ENCODE measurements at regions not wholly inside any gene's neighbourhood (a gene's known extent, or its start where the extent isn't known, plus 50 kb on each side); places are given as distances from the start of the nearest gene placed in this dataset.

DNA sequence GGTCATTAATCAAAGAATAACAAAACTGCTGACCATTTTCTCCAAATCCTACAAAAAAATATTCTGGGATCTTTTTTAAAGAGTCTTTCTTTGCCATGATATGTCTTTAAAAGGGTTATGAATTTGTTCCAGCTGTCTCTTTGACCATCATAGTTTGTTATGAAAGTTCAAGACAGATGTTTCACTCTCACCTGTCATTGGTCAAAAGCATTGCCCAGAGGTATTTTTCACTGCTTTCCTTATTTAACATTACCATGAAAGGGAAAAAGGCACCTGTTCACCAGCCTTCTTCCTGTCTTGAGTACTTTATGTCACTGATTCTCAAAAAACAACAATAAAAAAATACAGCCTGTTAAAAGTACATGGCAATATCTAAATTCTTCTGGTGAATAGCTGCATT is 643.8 kb downstream of the FAT4 start:
- Histone ChIP-seq H3K36me3 (no peaks in the 10 kb centered on the region), H3K27ac (no peak overlapping the region), H3K9me3 (ENCODE audit: severe bottlenecking) (no peaks in the 10 kb centered on the region), H3K4me3 (ENCODE audit: low read depth, low read length) (no peak overlapping the region), H3K27me3 (ENCODE audit: insufficient read depth, low read depth, severe bottlenecking) (no peaks in the 10 kb centered on the region)
- TF ChIP-seq, protein P1, sequence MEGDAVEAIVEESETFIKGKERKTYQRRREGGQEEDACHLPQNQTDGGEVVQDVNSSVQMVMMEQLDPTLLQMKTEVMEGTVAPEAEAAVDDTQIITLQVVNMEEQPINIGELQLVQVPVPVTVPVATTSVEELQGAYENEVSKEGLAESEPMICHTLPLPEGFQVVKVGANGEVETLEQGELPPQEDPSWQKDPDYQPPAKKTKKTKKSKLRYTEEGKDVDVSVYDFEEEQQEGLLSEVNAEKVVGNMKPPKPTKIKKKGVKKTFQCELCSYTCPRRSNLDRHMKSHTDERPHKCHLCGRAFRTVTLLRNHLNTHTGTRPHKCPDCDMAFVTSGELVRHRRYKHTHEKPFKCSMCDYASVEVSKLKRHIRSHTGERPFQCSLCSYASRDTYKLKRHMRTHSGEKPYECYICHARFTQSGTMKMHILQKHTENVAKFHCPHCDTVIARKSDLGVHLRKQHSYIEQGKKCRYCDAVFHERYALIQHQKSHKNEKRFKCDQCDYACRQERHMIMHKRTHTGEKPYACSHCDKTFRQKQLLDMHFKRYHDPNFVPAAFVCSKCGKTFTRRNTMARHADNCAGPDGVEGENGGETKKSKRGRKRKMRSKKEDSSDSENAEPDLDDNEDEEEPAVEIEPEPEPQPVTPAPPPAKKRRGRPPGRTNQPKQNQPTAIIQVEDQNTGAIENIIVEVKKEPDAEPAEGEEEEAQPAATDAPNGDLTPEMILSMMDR (IDR thresholded peaks at IDR 0.05; ENCODE audit: low read depth, low read length): no peak
- no peak for DNase-seq

DNA sequence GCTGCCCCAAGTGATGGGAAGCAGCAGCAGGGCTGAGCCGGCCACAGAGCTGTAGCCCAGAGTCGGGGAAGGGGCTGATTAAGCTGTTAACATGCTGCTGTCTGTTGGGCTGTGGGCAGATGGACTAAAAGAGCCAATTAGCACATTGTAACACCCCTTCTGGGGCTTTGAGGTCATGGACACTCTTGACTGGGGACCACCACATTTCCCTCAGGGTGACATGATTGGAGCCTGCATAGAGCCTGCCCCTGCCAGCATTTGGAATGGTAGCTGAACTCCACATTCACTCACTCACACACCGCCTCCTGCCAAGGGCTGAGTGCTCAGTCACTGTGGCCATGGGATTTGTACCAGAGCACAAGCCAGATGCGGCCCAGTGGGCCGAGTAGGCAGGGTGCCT is 646.9 kb downstream of the FAT4 start:
- DNase-seq: no peak
- TF ChIP-seq, protein P1 (IDR thresholded peaks at IDR 0.05; ENCODE audit: low read depth, low read length): no peak

GRCh38 chr4:125975861-125976397 is 661.2 kb downstream of the FAT4 start:
- DNase-seq: no peak
- TF ChIP-seq, protein P1 (IDR thresholded peaks at IDR 0.05; ENCODE audit: low read depth, low read length): no peak
- no peaks in the 10 kb centered on the region for H3K36me3 ChIP-seq
- H3K9me3 ChIP-seq (ENCODE audit: severe bottlenecking): no peaks in the 10 kb centered on the region
- no peak overlapping the region for H3K27ac ChIP-seq
- no peaks in the 10 kb centered on the region for H3K27me3 ChIP-seq (ENCODE audit: insufficient read depth, low read depth, severe bottlenecking)
- no peak overlapping the region for H3K4me3 ChIP-seq (ENCODE audit: low read depth, low read length)

More for the DNA sequence above, 646.9 kb downstream of the FAT4 start:
- Histone ChIP-seq H3K27ac (no peak overlapping the region), H3K9me3 (ENCODE audit: severe bottlenecking) (no peaks in the 10 kb centered on the region), H3K36me3 (no peaks in the 10 kb centered on the region), H3K27me3 (ENCODE audit: insufficient read depth, low read depth, severe bottlenecking) (no peaks in the 10 kb centered on the region), H3K4me3 (ENCODE audit: low read depth, low read length) (no peak overlapping the region)

GRCh38 chr4:125979950-125980349 is 665.2 kb downstream of the FAT4 start:
- Histone ChIP-seq H3K36me3 (no peaks in the 10 kb centered on the region), H3K27ac (no peak overlapping the region), H3K4me3 (ENCODE audit: low read depth, low read length) (no peak overlapping the region), H3K27me3 (ENCODE audit: insufficient read depth, low read depth, severe bottlenecking) (no peaks in the 10 kb centered on the region), H3K9me3 (ENCODE audit: severe bottlenecking) (no peaks in the 10 kb centered on the region)
- no peak for DNase-seq
- TF ChIP-seq, protein P1 (IDR thresholded peaks at IDR 0.05; ENCODE audit: low read depth, low read length): no peak

DNA sequence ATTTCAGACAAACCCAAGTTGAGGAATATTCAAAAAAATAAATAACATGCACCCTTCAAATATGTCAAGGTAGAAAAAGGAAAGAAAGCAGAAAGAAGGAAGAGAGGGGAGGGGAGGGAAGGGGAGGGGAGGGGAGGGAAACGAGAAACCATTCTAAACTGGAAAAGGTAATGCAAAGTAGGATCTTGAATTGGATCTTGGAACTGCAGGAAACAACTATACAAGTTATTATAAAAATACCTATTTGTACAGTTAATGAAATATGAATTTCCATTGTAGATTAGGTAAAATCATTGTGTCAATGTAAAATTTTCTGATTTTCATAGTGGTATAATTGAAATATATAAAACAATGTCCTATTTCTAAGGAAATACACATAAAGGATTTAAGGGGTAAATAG is 668.4 kb downstream of the FAT4 start:
- H3K9me3 ChIP-seq (ENCODE audit: severe bottlenecking): no peaks in the 10 kb centered on the region
- H3K36me3 ChIP-seq: no peaks in the 10 kb centered on the region
- DNase-seq: no peak

More for the DNA sequence above, 668.4 kb downstream of the FAT4 start:
- TF ChIP-seq, protein P1 (IDR thresholded peaks at IDR 0.05; ENCODE audit: low read depth, low read length): no peak
- no peak overlapping the region for H3K4me3 ChIP-seq (ENCODE audit: low read depth, low read length)
- no peaks in the 10 kb centered on the region for H3K27me3 ChIP-seq (ENCODE audit: insufficient read depth, low read depth, severe bottlenecking)
- H3K27ac ChIP-seq: no peak overlapping the region
